Adrenal gland (tissue), 5 donors: ENCODE measurements at regions not wholly inside any gene's neighbourhood (a gene's known extent, or its start where the extent isn't known, plus 50 kb on each side); places are given as distances from the start of the nearest gene placed in this dataset.

Experiments
- POLR2A ChIP-seq, 2 donors: fragments of 450-650 bp; IDR thresholded peaks; one replicate each; pipeline ENCODE4 v1.6.1; 2017; ENCODE audit warnings: antibody characterized with exemption in 2 of 2, mild to moderate bottlenecking in 2 of 2, moderate library complexity in 1 of 2
- TF ChIP-seq, protein P1 (sequence below), 6 experiments: fragments of 450-650 bp in 4 of 6; fragments of 200-600 bp in 2 of 6; sonication (generic) in 1 of 6; IDR thresholded peaks; 1 replicate in 5 of 6; 2 replicates in 1 of 6; pipeline versions ENCODE4 v1.5.1 to v1.8.0; 2016 to 2021; ENCODE audit warnings: antibody characterized with exemption in 6 of 6, mild to moderate bottlenecking in 2 of 6, moderate library complexity in 1 of 6
- donor health status: DM: no; HTN: no; CAD: no.

DNA sequence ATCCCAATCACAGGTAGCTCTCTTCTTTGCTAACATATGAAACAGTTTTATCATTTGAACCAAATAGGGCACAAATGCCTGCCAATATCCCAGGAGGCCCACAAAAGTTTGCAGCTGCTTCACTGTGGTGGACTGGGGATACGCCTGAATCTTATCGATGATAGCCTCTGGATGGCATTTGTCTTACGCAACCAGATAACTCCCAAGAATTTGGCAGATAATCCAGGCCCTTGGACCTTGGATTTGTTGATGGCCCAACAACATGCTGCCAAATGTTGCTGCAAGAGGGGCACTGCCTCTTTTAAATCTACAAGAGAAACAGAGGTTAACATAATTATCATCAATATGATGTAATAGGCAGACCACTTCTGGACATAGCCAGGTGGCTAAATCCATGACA lies 587.1 kb upstream of the LRRTM4 start:
- TF ChIP-seq, protein P1, sequence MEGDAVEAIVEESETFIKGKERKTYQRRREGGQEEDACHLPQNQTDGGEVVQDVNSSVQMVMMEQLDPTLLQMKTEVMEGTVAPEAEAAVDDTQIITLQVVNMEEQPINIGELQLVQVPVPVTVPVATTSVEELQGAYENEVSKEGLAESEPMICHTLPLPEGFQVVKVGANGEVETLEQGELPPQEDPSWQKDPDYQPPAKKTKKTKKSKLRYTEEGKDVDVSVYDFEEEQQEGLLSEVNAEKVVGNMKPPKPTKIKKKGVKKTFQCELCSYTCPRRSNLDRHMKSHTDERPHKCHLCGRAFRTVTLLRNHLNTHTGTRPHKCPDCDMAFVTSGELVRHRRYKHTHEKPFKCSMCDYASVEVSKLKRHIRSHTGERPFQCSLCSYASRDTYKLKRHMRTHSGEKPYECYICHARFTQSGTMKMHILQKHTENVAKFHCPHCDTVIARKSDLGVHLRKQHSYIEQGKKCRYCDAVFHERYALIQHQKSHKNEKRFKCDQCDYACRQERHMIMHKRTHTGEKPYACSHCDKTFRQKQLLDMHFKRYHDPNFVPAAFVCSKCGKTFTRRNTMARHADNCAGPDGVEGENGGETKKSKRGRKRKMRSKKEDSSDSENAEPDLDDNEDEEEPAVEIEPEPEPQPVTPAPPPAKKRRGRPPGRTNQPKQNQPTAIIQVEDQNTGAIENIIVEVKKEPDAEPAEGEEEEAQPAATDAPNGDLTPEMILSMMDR (IDR thresholded peaks at IDR 0.05): no peak
- no peak for TF ChIP-seq POLR2A (IDR thresholded peaks at IDR 0.05)
